ENCODE measurements at regions not wholly inside any gene's neighbourhood (a gene's known extent, or its start where the extent isn't known, plus 50 kb on each side); places are given as distances from the start of the nearest gene placed in this dataset.

DNA sequence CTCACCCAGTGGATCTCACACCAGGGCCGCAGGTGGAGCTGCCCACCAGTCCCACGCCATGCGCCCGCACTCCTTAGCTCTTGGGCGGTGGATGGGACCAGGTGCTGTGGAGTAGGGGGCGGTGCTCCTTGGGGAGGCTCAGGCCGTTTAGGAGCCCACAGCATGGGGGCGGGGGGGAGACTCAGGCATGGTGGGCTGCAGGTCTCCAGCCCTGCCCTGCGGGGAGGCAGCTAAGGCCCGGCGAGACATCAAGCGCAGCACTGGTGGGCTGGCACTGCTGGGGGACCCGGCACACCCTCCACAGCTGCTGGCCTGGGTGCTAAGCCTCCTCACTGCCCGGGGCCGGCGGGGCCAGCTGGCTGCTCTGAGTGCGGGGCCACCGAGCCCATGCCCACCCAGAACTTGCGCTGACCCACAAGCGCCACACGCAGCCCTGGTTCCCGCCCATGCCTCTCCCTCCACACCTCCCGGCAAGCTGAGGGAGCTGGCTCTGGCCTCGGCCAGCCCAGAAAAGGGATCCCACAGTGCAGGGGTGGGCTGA is 312.9 kb upstream of the GIMD1 start:
- TF ChIP-seq, protein P1, sequence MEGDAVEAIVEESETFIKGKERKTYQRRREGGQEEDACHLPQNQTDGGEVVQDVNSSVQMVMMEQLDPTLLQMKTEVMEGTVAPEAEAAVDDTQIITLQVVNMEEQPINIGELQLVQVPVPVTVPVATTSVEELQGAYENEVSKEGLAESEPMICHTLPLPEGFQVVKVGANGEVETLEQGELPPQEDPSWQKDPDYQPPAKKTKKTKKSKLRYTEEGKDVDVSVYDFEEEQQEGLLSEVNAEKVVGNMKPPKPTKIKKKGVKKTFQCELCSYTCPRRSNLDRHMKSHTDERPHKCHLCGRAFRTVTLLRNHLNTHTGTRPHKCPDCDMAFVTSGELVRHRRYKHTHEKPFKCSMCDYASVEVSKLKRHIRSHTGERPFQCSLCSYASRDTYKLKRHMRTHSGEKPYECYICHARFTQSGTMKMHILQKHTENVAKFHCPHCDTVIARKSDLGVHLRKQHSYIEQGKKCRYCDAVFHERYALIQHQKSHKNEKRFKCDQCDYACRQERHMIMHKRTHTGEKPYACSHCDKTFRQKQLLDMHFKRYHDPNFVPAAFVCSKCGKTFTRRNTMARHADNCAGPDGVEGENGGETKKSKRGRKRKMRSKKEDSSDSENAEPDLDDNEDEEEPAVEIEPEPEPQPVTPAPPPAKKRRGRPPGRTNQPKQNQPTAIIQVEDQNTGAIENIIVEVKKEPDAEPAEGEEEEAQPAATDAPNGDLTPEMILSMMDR (IDR thresholded peaks at IDR 0.05): no peak
- TF ChIP-seq POLR2A (IDR thresholded peaks at IDR 0.05): no peak
